K562 (cell line): ENCODE measurements at regions not wholly inside any gene's neighbourhood (a gene's known extent, or its start where the extent isn't known, plus 50 kb on each side); places are given as distances from the start of the nearest gene placed in this dataset.

Experiments used
- ATAC-seq: fragments of 200-7000 bp; cut with Tn5 transposase; 3 replicates; pipeline ENCODE4 v1.9.1; 2020; ENCODE audit warnings: moderate library complexity
- BruUV-seq: library from RNA; stranded (reverse); fragments of 400-500 nt; replicated peaks from 2 replicates; lab custom pipeline; 2021; lab: Mats Ljungman, UMichigan
- CTCF ChIA-PET: fragments of 300-600 bp; formaldehyde crosslinking; extraction: SDS; loops from one replicate; lab custom pipeline; 2021; ENCODE audit warnings: low intra/inter-chr PET ratio; lab: Yijun Ruan, JAX
- POLR2A ChIA-PET: fragments of 300-600, 350-650 bp; sonication (Branson Sonifier 250); formaldehyde crosslinking; extraction: SDS; loops from one replicate; lab custom pipeline; 2021; ENCODE audit warnings: antibody characterized with exemption, inconsistent platforms; lab: Yijun Ruan, JAX
- DNase-seq, 4 experiments: peaks; one replicate each; pipeline versions ENCODE4 v3.0.0 to v3.0.0-alpha.2; 2011 to 2018; ENCODE audit warnings: low spot score in 3 of 4, mixed read lengths in 3 of 4; ENCODE audit errors: extremely low read depth in 1 of 4
- FAIRE-seq: peaks from 2 replicates; lab custom pipeline; 2011; peaks lifted over from hg19 to GRCh38; lab: Jason Lieb, UNC
- H2AFZ ChIP-seq: 2 replicates; pipeline ENCODE4 v1.6.0; 2011; ENCODE audit warnings: low read depth, low read length, control low read depth, inconsistent platforms
- H3K27ac ChIP-seq: fragments of 200-600 bp; 3 replicates; pipeline ENCODE4 v1.8.0; 2011; ENCODE audit warnings: low read depth, mild to moderate bottlenecking, control low read depth, inconsistent platforms, low read length, moderate library complexity, mixed read lengths; ENCODE audit errors: extremely low read depth
- H3K27me3 ChIP-seq, 2 experiments: fragments of 300-600 bp in 1 of 2; 2 replicates in 1 of 2; 3 replicates in 1 of 2; pipeline versions ENCODE4 v1.6.0 to v1.8.0; 2011; ENCODE audit warnings: inconsistent platforms in 2 of 2, low read length in 2 of 2, mild to moderate bottlenecking in 1 of 2, mixed read lengths in 1 of 2, moderate library complexity in 1 of 2; ENCODE audit not compliant: control insufficient read depth in 2 of 2, insufficient read depth in 2 of 2
- H3K36me3 ChIP-seq: fragments of 300-600 bp; 3 replicates; pipeline ENCODE4 v1.8.0; 2011; ENCODE audit warnings: mild to moderate bottlenecking, low read length, inconsistent platforms; ENCODE audit not compliant: control insufficient read depth, insufficient read depth
- H3K4me1 ChIP-seq, 2 experiments: fragments of 200-600 bp in 1 of 2; replicated peaks in 1 of 2; 2 replicates in 1 of 2; 3 replicates in 1 of 2; pipeline versions ENCODE4 v1.5.1 to v1.8.0; 2011; ENCODE audit warnings: inconsistent platforms in 2 of 2, low read length in 2 of 2, mild to moderate bottlenecking in 1 of 2, mixed read lengths in 1 of 2, moderate library complexity in 1 of 2; ENCODE audit not compliant: control insufficient read depth in 2 of 2, insufficient read depth in 2 of 2
- H3K4me2 ChIP-seq: 2 replicates; pipeline ENCODE4 v1.6.1; 2011; ENCODE audit warnings: low read length, control low read depth, inconsistent platforms, mixed read lengths; ENCODE audit not compliant: insufficient read depth
- H3K4me3 ChIP-seq: fragments of 200-600 bp; sonication (generic), shearing (Covaris generic); 2 replicates; pipeline ENCODE4 v1.5.1; 2016; ENCODE audit warnings: control low read depth, inconsistent platforms
- H3K79me2 ChIP-seq: fragments of 200-600 bp; 3 replicates; pipeline ENCODE4 v1.8.0; 2011; ENCODE audit warnings: low read length, inconsistent platforms; ENCODE audit not compliant: control insufficient read depth, insufficient read depth
- H3K9ac ChIP-seq, 2 experiments: 2 replicates each; pipeline versions ENCODE4 v1.6.0 to v1.6.1; 2011; ENCODE audit warnings: low read depth in 2 of 2, low read length in 2 of 2, control low read depth in 1 of 2, inconsistent platforms in 1 of 2, mild to moderate bottlenecking in 1 of 2, mixed read lengths in 1 of 2; ENCODE audit not compliant: insufficient read depth in 1 of 2
- H3K9me1 ChIP-seq: one replicate; pipeline ENCODE4 v1.6.0; 2011; ENCODE audit warnings: inconsistent platforms, mild to moderate bottlenecking, low read length, moderate library complexity; ENCODE audit not compliant: control insufficient read depth, insufficient read depth
- H3K9me3 ChIP-seq: replicated peaks from 2 replicates; pipeline ENCODE4 v1.5.1; 2011; ENCODE audit warnings: low read depth, low read length, inconsistent platforms; ENCODE audit not compliant: control insufficient read depth, insufficient read depth
- H4K20me1 ChIP-seq: replicated peaks from 2 replicates; pipeline ENCODE4 v1.6.1; 2011; ENCODE audit warnings: low read length, inconsistent platforms, mixed read lengths; ENCODE audit not compliant: control insufficient read depth, insufficient read depth
- BRD4 ChIP-seq: fragments of 200-600 bp; sonication (generic); IDR thresholded peaks from 2 replicates; pipeline ENCODE4 v1.6.1; 2017; ENCODE audit warnings: inconsistent platforms
- CAMTA2 ChIP-seq: fragments of 250-450 bp; sonication (Bioruptor Pico); conservative IDR thresholded peaks from 2 replicates; pipeline ENCODE4 v1.5.1; 2022
- CEBPB ChIP-seq: fragments of 450-650 bp; IDR thresholded peaks from 2 replicates; pipeline ENCODE4 v1.6.1; 2016; ENCODE audit warnings: missing genetic modification characterization, missing compliant biosample characterization
- FOXJ3 ChIP-seq: sonication (generic); formaldehyde crosslinking; IDR thresholded peaks from 2 replicates; pipeline ENCODE4 v1.4.0; 2020; ENCODE audit warnings: mild to moderate bottlenecking, missing genetic modification reagents
- HDAC6 ChIP-seq: IDR thresholded peaks from 2 replicates; pipeline ENCODE4 v1.6.1; 2012; ENCODE audit warnings: low read depth, mild to moderate bottlenecking, control low read depth, inconsistent platforms, low read length, moderate library complexity
- HOMEZ ChIP-seq: fragments of 250-450 bp; sonication (Bioruptor Pico); IDR thresholded peaks from 2 replicates; pipeline ENCODE4 v1.4.0; 2020; ENCODE audit warnings: mild to moderate bottlenecking, moderate library complexity
- MBD2 ChIP-seq: sonication (generic); IDR thresholded peaks from 2 replicates; pipeline ENCODE4 v1.6.1; 2016; ENCODE audit warnings: low read depth, borderline replicate concordance
- SNAPC5 ChIP-seq: fragments of 250-450 bp; sonication (Bioruptor Pico); IDR thresholded peaks from 2 replicates; pipeline ENCODE4 v1.8.0; 2021; ENCODE audit warnings: moderate library complexity, mild to moderate bottlenecking, inconsistent platforms
- SP2 ChIP-seq: IDR thresholded peaks from 2 replicates; pipeline ENCODE4 v1.6.1; 2011; ENCODE audit warnings: mild to moderate bottlenecking, low read depth, low read length, moderate library complexity; ENCODE audit not compliant: poor library complexity, severe bottlenecking; ENCODE audit errors: extremely low read depth
- SRSF9 ChIP-seq: fragments of 200-400 bp; formaldehyde crosslinking; IDR thresholded peaks from 2 replicates; pipeline ENCODE4 v1.6.1; 2017; ENCODE audit warnings: low read depth, low read length, borderline replicate concordance
- STAT5B ChIP-seq: fragments of 250-450 bp; sonication (Bioruptor Pico); IDR thresholded peaks from 2 replicates; pipeline ENCODE4 v1.8.0; 2021; ENCODE audit warnings: mild to moderate bottlenecking, inconsistent platforms
- TCF3 ChIP-seq: sonication (generic); formaldehyde crosslinking; IDR thresholded peaks from 2 replicates; pipeline ENCODE4 v1.4.0; 2020; ENCODE audit warnings: mild to moderate bottlenecking, missing genetic modification reagents
- TFAP4 ChIP-seq: sonication (generic); formaldehyde crosslinking; IDR thresholded peaks from 2 replicates; pipeline ENCODE4 v1.8.0; 2022; ENCODE audit warnings: missing genetic modification reagents, mild to moderate bottlenecking, moderate library complexity, borderline replicate concordance
- TRIM28 ChIP-seq: fragments of 450-650 bp; IDR thresholded peaks from 2 replicates; pipeline ENCODE4 v1.6.1; 2017
- ZNF449 ChIP-seq: fragments of 250-450 bp; sonication (Bioruptor Pico); IDR thresholded peaks from 2 replicates; pipeline ENCODE4 v1.8.0; 2022; ENCODE audit warnings: moderate library complexity, mild to moderate bottlenecking, inconsistent platforms
- WGBS: fragments of 100-300 bp; shearing (Covaris generic); methylation state at CpG from one replicate; pipeline ENCODE4 v1.1.6; 2016; ENCODE audit warnings: low coverage, mixed read lengths; ENCODE audit not compliant: insufficient coverage; ENCODE audit errors: missing lambda C conversion rate; 5-methylcytosine and 5-hydroxymethylcytosine counted together
- in situ Hi-C: fragments of 300-500 bp; cut with MboI; formaldehyde crosslinking; loops from 4 replicates; pipeline ENCODE4 v1.15.0; 2018; ENCODE audit warnings: inconsistent platforms, mixed read lengths
- intact Hi-C: fragments of 100-400 bp; cut with micrococcal nuclease; formaldehyde crosslinking; loops from 2 replicates; pipeline ENCODE4 v1.14.2; 2022

- Histone ChIP-seq H3K4me3 (no peak overlapping the region), H3K79me2 (no peaks in the 10 kb centered on the region), H3K36me3 (no peaks in the 10 kb centered on the region), H3K9me3 (no peaks in the 10 kb centered on the region), H3K27ac (no peak overlapping the region), H3K9ac (no peak overlapping the region), H4K20me1 (no peaks in the 10 kb centered on the region), H2AFZ (no peak overlapping the region), H3K27me3 (peaks cover 0 to 46% of the 10 kb centered on the region in 2 experiments; a peak in 2 of 5 replicates), H3K9me1 (no peaks in the 10 kb centered on the region), H3K4me1 (no peaks in the 10 kb centered on the region), H3K4me2 (no peak overlapping the region)
- no peak for ATAC-seq
- WGBS = 0% methylated on average over 4 of the region's 5 CpGs
- CTCF ChIA-PET = no interaction called here
- TF ChIP-seq ZNF449 (no peak), STAT5B (CRISPR knock-in tag) (no peak), HDAC6 (no peak), FOXJ3 (CRISPR knock-in tag) (no peak), MBD2 (no peak), TRIM28 (no peak), HOMEZ (CRISPR knock-in tag) (no peak), TCF3 (CRISPR knock-in tag) (no peak), BRD4 (no peak), TFAP4 (CRISPR knock-in tag) (no peak), CEBPB (tag) (no peak), CAMTA2 (no peak), SP2 (no peak), SRSF9 (no peak), SNAPC5 (CRISPR knock-in tag) (no peak)
- BruUV-seq = no TSS peak
- intact Hi-C loops (no loop called here), in situ Hi-C loops (no loop called here)
- no peak for FAIRE-seq
- no peak for DNase-seq
- POLR2A ChIA-PET = interaction anchor here (0.6 kb wide), 1 partner anchor 1213 kb away, joined by 3 read pairs; no protein-coding TSS in a partner anchor
Observed at GRCh38 chr18:78738076-78738690, 241.4 kb upstream of the SALL3 start.
